PC-3 (cell line): ENCODE measurements at regions not wholly inside any gene's neighbourhood (a gene's known extent, or its start where the extent isn't known, plus 50 kb on each side); places are given as distances from the start of the nearest gene placed in this dataset.
A peak's percentile ranks its signal among the peaks of the same experiment; 100 is the strongest.

ENCODE experiments used
- ATAC-seq: fragments of 200-7000 bp; cut with Tn5 transposase; 2 replicates; pipeline ENCODE4 v1.9.1; 2020; ENCODE audit warnings: mild to moderate bottlenecking, moderate library complexity
- BruUV-seq: library from RNA; stranded (reverse); fragments of 400-500 nt; replicated peaks from 2 replicates; lab custom pipeline; 2021; lab: Mats Ljungman, UMichigan
- CTCF ChIA-PET: fragments of 300-600 bp; sonication (Branson Sonifier 250); formaldehyde crosslinking; loops from one replicate; lab custom pipeline; 2022; ENCODE audit warnings: antibody characterized with exemption; lab: Charles Lee
- POLR2A ChIA-PET: fragments of 300-600 bp; sonication (Branson Sonifier 250); formaldehyde crosslinking; loops from one replicate; lab custom pipeline; 2022; ENCODE audit warnings: antibody characterized with exemption; ENCODE audit not compliant: unreplicated experiment; lab: Charles Lee
- DNase-seq: peaks from one replicate; pipeline ENCODE4 v3.0.0-alpha.2; 2015
- H2AFZ ChIP-seq: fragments of 300-600 bp; sonication (generic); 2 replicates; pipeline ENCODE4 v1.6.0; 2016; ENCODE audit warnings: antibody characterized with exemption, low read length
- H3F3A ChIP-seq: fragments of 300-600 bp; sonication (generic); one replicate; pipeline ENCODE4 v1.6.0; 2017; ENCODE audit warnings: antibody characterized with exemption, low read length, control low read depth, mild to moderate bottlenecking; ENCODE audit not compliant: unreplicated experiment
- H3K27ac ChIP-seq: fragments of 300-600 bp; sonication (generic); 2 replicates; pipeline ENCODE4 v1.5.1; 2016; ENCODE audit warnings: mild to moderate bottlenecking, low read length
- H3K27me3 ChIP-seq: fragments of 300-600 bp; sonication (generic); 2 replicates; pipeline ENCODE4 v1.6.1; 2016; ENCODE audit warnings: low read length, mixed read lengths
- H3K36me3 ChIP-seq: fragments of 300-600 bp; sonication (generic); 2 replicates; pipeline ENCODE4 v1.6.1; 2016; ENCODE audit warnings: low read depth, mixed run types, low read length, mixed read lengths
- H3K4me1 ChIP-seq: fragments of 300-600 bp; sonication (generic); 2 replicates; pipeline ENCODE4 v1.5.1; 2016; ENCODE audit warnings: low read length; ENCODE audit not compliant: insufficient read depth
- H3K4me2 ChIP-seq: fragments of 300-600 bp; sonication (generic); 2 replicates; pipeline ENCODE4 v1.6.0; 2016; ENCODE audit warnings: low read length
- H3K4me3 ChIP-seq: fragments of 300-600 bp; sonication (generic); 2 replicates; pipeline ENCODE4 v1.5.1; 2016; ENCODE audit warnings: mild to moderate bottlenecking, low read length, mixed read lengths
- H3K79me2 ChIP-seq: fragments of 300-600 bp; sonication (generic); 2 replicates; pipeline ENCODE4 v1.6.1; 2017; ENCODE audit warnings: low read length, mixed read lengths
- H3K9ac ChIP-seq: fragments of 300-600 bp; sonication (generic); 2 replicates; pipeline ENCODE4 v1.6.0; 2016; ENCODE audit warnings: mild to moderate bottlenecking, low read length
- H3K9me2 ChIP-seq: fragments of 300-600 bp; sonication (generic); replicated peaks from 2 replicates; pipeline ENCODE4 v1.6.1; 2016; ENCODE audit warnings: mixed run types, low read length, mixed read lengths
- H3K9me3 ChIP-seq: fragments of 300-600 bp; sonication (generic); 2 replicates; pipeline ENCODE4 v1.6.1; 2016; ENCODE audit warnings: low read length, mixed read lengths
- H4K20me1 ChIP-seq: fragments of 300-600 bp; sonication (generic); 2 replicates; pipeline ENCODE4 v1.6.1; 2016; ENCODE audit warnings: low read length, mixed read lengths
- CTCF ChIP-seq: fragments of 300-600 bp; sonication (generic); conservative IDR thresholded peaks from 2 replicates; pipeline ENCODE4 v1.5.1; 2017; ENCODE audit warnings: antibody characterized with exemption, low read depth, mild to moderate bottlenecking, low read length
- EZH2 ChIP-seq: fragments of 300-600 bp; sonication (generic); IDR thresholded peaks from one replicate; pipeline ENCODE4 v1.6.1; 2017; ENCODE audit warnings: antibody characterized with exemption, mild to moderate bottlenecking, low read length; ENCODE audit not compliant: unreplicated experiment
- EZH2phosphoT487 ChIP-seq: fragments of 300-600 bp; sonication (generic); IDR thresholded peaks from 2 replicates; pipeline ENCODE4 v1.6.1; 2018; ENCODE audit warnings: mild to moderate bottlenecking, antibody characterized with exemption, low read length, borderline replicate concordance
- intact Hi-C: fragments of 100-400 bp; cut with micrococcal nuclease; formaldehyde crosslinking; loops from 2 replicates; pipeline ENCODE4 v1.9.0; 2023

- H3F3A ChIP-seq, result no peaks in the 10 kb centered on the region
- no TSS peak for BruUV-seq
- no peaks in the 10 kb centered on the region for H4K20me1 ChIP-seq
- no peak overlapping the region for H3K4me3 ChIP-seq
- ATAC-seq (peak; percentile 81), DNase-seq (peak; percentile 63)
- H3K4me2 ChIP-seq, result 0 out of 2 replicates have a peak overlapping the region, but pooled peaks have one; percentile 11
- no peaks in the 10 kb centered on the region for H3K9me2 ChIP-seq
- no peaks in the 10 kb centered on the region for H3K9me3 ChIP-seq
- CTCF ChIA-PET, result no interaction called here
- no peak overlapping the region for H2AFZ ChIP-seq
- H3K27me3 ChIP-seq, result no peaks in the 10 kb centered on the region
- no peaks in the 10 kb centered on the region for H3K79me2 ChIP-seq
- no peaks in the 10 kb centered on the region for H3K36me3 ChIP-seq
- peaks cover 9% of the 10 kb centered on the region; the same call in 1 of the 2 replicates for H3K4me1 ChIP-seq
- H3K9ac ChIP-seq, result no peak overlapping the region
- H3K27ac ChIP-seq, result no peak overlapping the region
- TF ChIP-seq CTCF, result no peak
- no peak for TF ChIP-seq EZH2
- TF ChIP-seq EZH2phosphoT487, result no peak
- intact Hi-C loops, result no loop called here
- POLR2A ChIA-PET, result no interaction called here
Observed at GRCh38 chr18:30328839-30329238, 713.7 kb downstream of the DSC3 start.

- Histone ChIP-seq H3K27me3 (no peaks in the 10 kb centered on the region), H3K4me1 (peaks cover 13% of the 10 kb centered on the region), H4K20me1 (no peaks in the 10 kb centered on the region), H3K9ac (no peak overlapping the region), H2AFZ (no peak overlapping the region), H3F3A (no peaks in the 10 kb centered on the region), H3K9me2 (no peaks in the 10 kb centered on the region), H3K4me3 (no peak overlapping the region), H3K4me2 (0 out of 2 replicates have a peak overlapping the region, but pooled peaks have one; percentile 23), H3K79me2 (no peaks in the 10 kb centered on the region), H3K36me3 (no peaks in the 10 kb centered on the region), H3K9me3 (no peaks in the 10 kb centered on the region), H3K27ac (no peak overlapping the region)
- ATAC-seq (peak; percentile 77), DNase-seq (peak; percentile 65)
- POLR2A ChIA-PET, result no interaction called here
- CTCF ChIA-PET, result no interaction called here
- intact Hi-C loops, result no loop called here
- BruUV-seq, result no TSS peak
- no peak for TF ChIP-seq EZH2phosphoT487
- no peak for TF ChIP-seq CTCF
- TF ChIP-seq EZH2, result no peak
Observed at GRCh38 chr18:30302181-30302580, 740.4 kb downstream of the DSC3 start.

GRCh38 chr18:30298769-30299168 lies 743.8 kb downstream of the DSC3 start:
- DNase-seq (no peak), ATAC-seq (no peak)
- Histone ChIP-seq H2AFZ (no peak overlapping the region), H3K36me3 (no peaks in the 10 kb centered on the region), H4K20me1 (no peaks in the 10 kb centered on the region), H3K9me2 (no peaks in the 10 kb centered on the region), H3K79me2 (no peaks in the 10 kb centered on the region), H3K4me1 (peaks cover 13% of the 10 kb centered on the region), H3F3A (no peaks in the 10 kb centered on the region), H3K4me2 (no peak overlapping the region), H3K9ac (no peak overlapping the region), H3K27me3 (no peaks in the 10 kb centered on the region), H3K9me3 (no peaks in the 10 kb centered on the region), H3K27ac (no peak overlapping the region), H3K4me3 (no peak overlapping the region)
- no peak for TF ChIP-seq EZH2phosphoT487
- no peak for TF ChIP-seq CTCF
- TF ChIP-seq EZH2, result no peak
- ChIA-PET POLR2A (interaction anchor here (0.7 kb wide), 1 partner anchor 650 kb away, joined by 4 read pairs; no protein-coding TSS in a partner anchor), CTCF (no interaction called here)
- intact Hi-C loops, result no loop called here
- BruUV-seq, result no TSS peak
